HG03025 (cell line): ENCODE measurements at regions not wholly inside any gene's neighbourhood (a gene's known extent, or its start where the extent isn't known, plus 50 kb on each side); places are given as distances from the start of the nearest gene placed in this dataset.

Experiments used
- ATAC-seq: cut with Tn5 transposase; IDR thresholded peaks from one replicate; pipeline ENCODE4 v1.9.1; 2021; ENCODE audit warnings: mild to moderate bottlenecking, moderate library complexity; ENCODE audit not compliant: unreplicated experiment, low FRiP score

DNA sequence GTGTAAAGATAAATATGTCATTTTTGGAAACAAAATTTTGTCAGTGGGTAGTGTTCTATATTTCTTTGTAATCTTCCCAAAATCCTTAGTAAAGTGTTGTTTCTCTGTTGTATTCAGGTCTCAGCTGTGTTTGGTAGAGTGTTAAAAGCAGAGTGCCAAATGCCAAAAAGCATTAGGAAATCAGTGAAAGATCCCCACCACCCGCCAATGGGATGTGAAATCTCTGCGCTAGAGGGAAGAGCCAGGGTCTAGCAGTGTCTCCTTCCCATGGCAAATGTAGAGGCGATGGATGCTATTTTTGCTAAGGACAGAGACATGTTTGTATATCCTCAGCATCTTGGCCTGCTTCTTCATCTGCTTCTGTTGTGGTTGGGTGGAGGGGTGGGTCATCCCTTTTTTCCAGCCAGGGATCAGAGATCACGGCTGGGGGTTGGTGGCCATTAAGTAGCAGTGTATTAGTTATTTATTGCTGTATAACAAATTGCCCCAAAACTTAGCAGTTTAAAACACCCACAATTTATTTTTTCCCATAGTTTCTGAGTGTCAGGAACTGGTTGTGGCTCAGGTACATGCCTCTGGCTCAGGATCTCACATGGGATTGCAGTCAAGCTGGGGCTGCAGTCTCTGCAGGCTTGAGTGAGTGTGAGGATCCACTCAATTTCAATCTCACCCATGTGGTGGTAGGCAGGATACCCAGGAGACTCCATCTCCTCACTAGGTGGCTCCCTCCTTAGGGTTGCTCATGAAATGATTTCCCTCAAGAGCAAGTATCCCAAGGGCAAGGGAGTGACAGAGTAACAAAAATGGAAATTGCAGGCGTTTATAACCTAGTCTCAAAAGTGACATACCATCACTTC lies 211.9 kb downstream of the MYCN start:
- ATAC-seq = no peak

DNA sequence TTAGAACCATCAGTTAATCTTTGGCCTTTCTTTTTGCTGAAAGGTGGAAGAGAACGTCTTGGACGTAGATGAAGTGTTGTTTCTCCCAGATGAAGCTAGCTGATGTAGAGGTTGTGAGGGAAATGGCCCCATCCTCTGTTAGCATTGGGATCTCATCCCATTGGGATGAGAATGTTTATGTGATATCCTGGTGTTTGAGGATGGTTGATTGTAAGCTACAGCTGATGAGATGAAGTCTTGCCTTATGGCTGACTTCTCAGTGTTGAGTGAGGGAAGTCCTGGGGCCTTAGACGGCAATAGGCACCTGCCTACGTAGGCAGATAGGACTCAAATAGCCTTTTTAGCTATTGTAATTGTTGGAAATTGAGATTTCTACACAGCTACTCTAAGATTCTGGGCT lies 211.3 kb downstream of the MYCN start:
- no peak for ATAC-seq

DNA sequence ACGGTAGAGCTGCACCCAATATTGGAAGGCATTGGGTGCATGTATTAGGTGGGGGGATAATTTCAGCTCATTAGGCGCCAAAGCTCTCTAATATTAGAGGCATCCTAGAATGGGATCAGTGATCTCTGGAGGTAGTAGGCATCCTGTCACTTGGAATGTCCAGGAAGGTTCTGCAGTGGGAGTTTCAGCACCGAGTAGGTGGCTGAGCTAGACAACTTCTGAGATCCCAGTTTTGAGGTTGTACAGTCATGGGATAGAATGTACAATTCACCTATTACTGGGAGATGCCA lies 210.9 kb downstream of the MYCN start:
- no peak for ATAC-seq

DNA sequence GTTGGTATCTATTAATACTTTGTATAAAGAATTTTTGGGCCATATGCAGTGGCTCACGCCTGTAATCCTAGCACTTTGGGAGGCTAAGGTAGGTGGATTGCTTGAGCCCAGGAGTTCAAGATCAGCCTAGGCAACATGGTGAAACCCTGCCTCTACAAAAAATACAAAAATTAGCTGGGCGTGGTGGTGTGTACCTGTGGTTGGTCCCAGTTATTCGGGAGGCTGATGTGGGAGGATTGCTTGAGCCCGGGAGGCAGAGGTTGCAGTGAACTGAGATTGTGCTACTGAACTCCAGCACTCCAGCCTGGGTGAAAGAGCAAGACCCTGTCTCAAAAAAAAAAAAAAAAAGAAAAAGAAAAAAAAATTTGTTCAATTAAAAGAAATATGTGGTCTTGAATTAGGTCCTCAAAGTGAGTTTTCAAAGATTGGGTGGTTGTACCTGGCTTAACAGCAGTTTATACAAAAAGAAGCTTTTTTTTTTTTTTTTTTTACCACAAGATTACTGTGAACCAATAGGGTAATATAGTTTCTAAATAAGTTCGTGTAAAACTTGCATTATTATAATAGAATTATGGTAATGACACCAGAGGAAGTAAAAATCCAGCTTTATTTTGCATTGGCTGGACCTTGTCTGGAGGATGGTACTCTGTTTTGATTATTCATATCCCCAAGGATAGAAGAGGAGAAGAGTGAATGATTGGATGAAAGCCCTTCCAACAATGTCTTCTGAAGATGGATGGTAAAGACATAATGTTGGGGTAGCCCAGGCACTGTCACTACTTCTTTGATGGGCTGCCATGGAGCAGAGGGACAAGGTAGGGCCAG lies 210.3 kb downstream of the MYCN start:
- ATAC-seq = no peak

DNA sequence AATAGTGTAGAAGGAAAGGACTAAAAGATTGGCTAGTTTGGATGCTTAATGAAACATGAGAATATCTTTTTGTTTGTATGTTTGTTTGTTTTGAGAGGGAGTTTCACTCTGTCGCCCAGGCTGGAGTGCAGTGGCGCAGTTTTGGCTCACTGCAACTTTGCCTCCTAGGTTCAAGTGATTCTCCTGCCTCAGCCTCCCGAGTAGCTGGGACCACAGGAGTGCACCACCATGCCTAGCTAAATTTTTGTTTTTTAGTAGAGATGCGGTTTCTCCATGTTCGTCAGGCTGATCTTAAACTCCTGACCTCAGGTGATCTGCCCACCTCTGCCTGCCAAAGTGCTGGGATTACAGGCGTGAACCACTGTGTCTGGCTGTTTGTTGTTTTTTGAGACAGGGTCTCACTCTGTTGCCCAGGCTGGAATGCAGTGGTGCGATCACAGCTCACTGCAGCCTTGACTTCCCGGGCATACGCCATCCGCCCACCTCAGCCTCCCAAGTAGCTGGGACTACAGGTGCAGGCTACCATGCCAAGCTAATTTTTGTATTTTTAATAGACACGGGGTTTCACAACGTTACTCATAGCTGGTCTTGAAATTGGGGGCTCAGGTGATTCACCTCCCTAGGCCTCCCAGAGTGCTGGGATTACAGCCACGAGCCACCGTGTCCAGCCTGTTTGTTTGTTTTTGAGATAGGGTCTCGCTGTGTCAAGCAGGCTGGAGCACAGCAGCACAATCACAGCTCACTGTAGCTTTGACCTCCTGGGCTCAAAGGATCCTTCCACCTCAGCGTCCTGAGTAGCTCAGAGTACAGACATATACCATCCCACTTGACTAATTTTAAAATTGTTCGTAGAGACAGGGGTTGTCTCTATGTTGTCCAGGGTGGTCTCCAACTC lies 209.2 kb downstream of the MYCN start:
- no peak for ATAC-seq

DNA sequence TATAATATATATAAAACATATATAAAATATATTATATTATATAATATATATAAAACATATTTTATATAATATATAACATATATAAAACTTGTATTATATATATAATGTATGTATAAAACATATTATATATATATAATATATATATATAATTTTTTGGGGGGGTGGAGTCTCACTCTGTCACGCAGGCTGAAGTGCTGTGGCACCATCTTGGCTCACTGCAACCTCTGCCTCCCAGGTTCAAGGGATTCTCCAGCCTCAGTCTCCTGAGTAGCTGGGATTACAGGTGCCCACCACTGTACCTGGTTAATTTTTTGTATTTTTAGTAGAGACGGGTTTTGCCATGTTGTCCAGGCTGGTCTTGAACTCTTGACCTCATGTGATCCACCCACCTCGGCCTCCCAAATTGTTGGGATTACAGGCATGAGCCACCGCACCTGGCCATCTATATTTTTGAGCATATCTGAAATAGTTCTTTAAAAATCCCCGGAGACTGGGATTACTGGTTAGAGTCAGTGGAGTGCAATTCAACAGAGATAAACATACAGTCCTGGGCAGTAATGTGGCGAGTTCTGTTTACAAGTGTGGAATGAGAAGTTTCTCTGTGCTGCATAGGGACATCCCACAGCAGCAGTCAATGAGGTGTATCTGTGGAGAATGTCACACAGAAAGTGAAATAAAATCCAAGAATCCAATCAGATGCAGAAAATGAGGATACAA lies 208.4 kb downstream of the MYCN start:
- no peak for ATAC-seq

DNA sequence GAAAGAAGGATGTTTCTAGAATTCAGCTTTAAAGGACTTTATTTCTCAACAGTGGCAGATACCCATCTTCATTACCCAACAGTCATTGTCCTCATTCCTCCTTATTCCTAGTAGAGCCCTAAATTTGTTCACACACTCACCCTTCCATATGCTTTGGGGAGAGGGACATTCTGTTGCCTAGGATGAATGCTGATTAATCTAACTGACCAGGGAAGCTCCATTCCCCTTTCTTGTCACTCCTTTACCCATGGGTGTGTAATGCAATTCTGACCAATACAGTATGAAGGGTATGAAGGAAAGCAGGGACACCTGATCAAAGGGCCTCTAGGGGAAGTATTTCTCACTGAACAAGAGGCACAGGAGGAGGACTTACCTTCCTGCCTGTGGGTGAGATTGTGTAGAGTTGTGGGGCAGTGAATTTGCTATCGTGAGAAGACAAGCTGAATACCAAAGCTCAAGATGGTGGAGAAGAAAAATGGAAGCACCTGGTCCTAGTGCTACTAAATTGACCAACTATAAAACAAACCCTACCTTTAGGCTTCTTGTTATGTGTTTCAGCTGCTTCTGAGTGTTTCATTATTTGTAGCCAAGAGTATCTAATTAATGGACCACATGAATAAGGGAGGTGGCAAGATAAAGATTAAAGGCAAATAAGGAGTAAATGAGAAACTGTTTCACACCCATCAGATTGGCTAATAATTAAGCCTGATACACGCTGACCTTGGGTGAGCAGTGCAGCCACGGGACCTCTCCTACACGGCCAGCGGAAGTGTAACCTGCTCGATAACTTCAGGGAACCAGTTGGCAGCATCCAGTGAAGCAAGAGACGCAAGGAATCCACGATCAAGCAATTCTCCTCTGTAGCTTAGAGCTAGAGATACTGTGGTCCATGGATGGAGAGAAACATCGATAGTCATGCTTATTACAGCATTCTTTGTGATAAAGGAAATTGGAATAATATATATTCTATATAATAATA lies 202.3 kb downstream of the MYCN start:
- ATAC-seq = no peak

DNA sequence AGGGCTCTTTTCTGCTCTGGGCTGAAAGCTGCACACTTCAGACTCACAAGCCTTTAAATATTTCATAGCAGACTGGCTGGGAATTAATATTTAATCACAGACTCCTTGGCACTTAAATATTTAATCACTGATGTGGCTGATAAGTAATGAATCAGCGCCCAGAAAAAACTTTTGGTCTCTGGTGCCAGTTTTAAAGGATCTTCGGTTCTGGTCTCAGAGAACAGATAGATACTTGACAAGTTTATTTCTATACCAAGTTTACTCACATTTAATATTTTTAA lies 201.2 kb downstream of the MYCN start:
- no peak for ATAC-seq

DNA sequence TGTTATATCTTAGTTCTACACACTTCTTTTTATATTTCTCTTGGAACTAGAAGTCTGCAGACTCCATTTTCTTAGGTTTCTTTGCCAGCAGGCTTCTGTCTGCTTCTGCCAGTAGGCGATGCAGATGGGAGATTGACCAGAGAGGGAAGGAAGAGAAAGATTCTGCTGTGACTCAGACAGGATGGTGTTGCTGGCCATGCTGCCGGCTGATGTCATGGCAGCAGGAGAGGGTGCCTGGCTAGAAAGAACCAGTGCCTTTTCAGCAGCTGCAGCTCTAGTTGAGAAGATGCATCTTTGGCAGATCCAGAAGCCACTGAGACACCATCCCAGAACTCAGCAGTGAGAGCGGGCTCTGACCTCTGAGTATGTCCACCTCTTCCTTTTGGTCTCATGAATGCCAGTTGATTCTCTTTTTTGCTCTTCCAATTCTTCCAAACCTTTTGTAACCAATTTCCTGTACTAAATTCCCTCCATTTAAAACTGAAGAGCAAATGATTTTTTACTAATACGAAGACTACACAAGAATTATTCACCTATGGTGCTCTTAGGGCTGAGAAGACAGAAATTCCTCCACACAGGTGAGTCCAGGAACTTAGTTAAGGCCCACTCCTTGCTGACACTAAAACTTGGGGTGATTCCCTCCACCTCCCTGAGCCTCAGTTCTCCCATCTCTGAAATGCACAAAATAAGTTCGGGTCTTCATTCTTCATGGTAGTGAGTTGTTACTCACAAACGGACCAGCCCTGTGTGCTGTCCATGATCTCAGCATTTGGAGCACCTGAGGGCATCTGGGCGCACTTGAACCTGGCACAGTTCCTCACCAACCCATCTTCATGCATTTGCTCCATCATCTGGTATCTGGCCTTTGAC lies 200.7 kb downstream of the MYCN start:
- ATAC-seq = no peak

DNA sequence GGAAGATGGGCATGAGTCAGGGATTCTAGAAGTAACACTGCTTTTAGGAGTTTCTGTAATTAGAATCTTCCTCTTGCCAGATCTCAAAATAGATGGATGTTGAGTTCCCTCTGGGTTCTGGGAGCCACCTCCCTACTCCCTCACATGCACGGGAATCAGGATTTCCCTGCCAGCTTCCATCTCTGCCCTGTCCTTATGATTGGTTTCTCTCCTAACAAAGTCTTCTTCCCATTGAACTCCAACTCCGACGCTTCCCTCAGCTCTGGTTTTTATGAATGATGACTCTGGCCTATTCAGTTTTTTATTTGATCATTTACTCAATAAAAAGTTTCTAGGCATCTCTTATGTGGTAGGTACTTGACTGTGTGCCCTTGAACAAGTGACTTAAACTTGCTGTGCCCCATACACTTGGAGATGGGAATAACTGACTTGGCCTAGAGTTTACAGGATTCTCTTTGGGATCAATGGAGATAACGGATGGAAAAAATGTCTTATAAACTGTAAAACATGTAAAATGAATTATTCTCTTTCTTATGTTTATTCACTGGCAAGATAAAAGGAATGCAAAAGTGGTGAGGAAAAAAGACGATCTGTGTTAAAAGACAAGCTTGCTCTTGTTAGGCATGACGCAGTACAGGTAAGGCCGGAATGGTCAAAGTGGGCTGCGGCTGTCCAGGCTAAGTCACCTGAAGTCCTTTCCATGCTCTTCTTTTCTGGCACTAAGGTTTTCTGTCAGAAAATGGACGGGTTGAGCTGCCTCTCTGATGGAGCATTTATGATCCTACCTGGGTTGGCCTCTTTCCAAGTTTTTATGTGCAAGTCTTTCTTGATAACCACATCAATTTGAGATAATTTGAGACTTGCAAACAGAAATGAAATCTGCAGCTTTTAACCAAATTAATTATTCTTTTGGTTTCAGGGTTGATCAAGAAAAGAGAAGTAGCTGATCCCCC lies 199.6 kb downstream of the MYCN start:
- no peak for ATAC-seq

DNA sequence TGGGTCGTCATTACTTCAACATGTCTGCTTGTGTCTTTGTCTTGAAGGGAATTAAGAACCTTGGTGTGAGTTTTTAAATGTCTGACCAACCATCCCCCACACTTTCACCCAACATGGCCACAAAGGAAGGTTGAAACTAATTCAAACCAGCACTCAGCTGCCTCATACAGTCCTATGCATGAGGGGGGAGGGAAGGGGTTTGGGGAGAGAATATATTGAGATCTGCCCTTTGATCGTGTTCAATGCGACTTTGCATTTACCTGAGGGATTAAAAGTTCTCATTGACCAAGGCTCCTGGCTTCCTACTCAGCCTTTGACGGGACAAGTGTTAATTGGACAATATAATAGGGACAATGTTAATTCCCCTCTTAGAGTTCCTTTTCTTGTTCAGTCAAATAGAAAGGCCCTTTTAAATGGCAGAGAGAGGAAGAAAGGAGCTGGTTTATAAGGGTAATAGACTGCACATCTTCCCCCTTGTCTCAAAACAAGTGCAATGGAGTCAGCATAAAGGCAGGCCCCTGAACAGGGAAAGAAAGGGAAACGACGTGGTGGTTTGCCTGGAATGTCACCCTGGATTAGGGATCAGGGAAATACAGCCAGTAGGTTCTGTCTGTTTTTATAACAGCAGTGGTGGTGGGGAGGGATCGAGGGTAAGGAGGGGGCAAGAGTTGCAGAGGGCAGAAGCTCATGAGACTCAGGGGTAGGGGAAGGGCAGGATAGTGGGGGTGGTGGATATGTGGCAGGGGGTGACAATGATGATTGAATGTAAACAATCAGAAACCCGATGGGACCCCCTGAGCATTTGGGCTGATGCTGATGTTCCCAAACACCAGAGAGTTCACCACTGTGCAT lies 198.7 kb downstream of the MYCN start:
- ATAC-seq = no peak

DNA sequence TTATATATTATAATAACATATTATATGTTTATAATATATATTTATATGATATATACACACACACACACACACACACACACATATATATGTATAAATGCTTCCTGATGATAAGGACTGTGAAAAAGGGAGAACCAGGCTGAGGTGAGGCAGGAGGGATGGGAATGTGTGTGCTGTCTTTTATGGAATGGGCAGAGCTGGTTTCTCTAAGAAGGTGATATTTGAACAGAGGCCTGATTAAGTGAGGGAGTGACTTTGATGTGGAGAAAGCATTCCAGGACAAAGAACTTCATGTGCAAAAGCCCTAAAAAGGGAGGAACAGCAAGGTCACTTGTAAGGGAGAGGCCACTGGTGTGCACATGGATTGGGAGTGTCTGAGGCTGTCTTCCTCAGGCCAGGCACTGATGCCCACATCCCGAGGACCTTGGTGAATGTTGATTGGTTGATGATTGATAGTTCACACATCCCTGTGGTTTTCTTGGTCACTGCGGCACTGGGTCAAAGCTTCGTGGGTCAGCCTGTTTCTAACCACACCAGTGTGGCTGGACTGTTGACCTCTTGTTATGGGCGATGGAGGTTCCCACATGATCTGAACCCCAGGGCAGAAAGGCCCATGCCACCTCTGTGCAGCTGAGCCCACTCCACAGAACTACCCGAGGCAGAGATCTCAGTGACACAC lies 196.9 kb downstream of the MYCN start:
- ATAC-seq = no peak

DNA sequence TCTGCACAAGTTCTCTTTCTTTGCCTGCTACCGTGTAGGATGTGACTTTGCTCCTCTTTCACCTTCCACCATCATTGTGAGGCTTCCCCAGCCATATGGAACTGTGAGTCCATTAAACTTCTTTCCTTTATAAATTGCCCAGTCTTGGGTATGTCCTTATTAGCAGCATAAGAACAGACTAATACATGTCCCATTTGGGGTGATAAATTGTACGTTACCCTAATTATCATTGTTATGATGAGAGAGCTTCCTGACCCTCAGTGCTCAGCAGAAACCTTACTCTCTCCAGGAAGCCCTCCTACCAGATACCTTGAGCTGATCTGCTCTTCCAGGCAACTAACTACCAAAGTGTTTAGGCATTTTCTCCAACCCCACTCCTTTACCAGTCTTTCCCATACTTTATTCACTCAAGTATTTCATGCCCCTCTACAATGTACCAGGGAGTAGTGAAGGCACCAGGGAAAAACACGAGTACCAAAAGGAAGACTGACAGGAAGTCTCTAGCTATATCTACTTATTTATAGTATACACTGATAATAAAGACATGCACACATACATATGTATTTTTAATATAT lies 196.2 kb downstream of the MYCN start:
- no peak for ATAC-seq

DNA sequence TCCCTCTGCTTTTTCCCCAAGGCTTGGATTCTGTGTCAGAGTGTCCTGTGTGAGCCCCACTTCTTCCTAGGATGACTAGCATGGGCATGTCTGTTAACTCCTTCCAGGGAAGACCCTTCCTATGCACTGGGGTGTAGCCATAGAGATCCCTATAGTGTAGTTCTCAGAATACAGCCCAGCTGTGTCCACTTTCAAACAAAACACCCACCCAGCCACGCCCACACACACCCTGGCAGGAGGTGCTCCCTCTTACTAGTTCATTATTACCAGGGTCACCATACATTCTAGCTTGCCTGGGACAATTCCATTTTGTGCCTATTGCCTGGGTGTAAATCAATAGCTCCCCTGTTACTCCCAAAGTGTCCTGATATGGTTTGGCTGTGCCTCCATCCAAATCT lies 195.6 kb downstream of the MYCN start:
- no peak for ATAC-seq

DNA sequence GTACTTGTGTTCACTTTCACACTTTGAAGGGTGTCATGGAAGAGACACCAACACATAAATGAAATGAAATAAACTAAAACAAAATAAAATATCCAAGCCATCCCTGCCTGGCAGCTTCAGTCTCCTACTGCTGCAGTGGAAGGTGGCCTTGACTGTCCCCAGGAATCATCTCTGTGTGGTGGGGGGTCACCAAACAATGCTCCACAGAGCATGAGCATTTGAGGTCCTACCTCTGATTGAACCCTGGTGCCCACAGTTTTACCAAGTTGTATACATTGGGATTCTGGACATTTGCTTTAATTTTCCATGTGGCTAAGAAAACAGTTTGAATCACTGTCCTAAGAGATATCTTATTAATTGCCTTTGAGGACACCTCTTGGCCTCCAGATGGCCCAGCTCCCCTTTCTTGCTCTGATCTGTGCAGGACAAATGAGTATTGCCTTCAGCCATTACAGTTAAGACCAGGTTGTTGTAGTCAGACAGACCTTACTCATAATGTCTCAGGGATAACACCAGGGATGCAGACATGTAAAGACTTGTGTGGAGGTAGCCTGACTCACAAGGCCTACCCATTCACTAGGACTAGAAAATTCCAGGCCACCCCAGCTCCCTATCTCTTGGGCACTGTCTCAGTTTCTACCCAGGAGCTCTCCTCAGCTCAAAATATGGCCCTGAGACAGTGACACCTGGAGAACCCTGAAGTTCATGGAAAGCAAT lies 195.0 kb downstream of the MYCN start:
- no peak for ATAC-seq
